H9 (cell line): ENCODE measurements at regions not wholly inside any gene's neighbourhood (a gene's known extent, or its start where the extent isn't known, plus 50 kb on each side); places are given as distances from the start of the nearest gene placed in this dataset.

Experiments used
- DNase-seq: peaks from one replicate; pipeline ENCODE4 v3.0.0-alpha.2; 2017
- H2AFZ ChIP-seq: one replicate; pipeline ENCODE4 v1.6.1; 2013; ENCODE audit warnings: mild to moderate bottlenecking, low read length, control low read depth, moderate library complexity
- H2AK5ac ChIP-seq: 2 replicates; pipeline ENCODE4 v1.6.1; 2013; ENCODE audit warnings: low read length, control low read depth, mixed read lengths; ENCODE audit not compliant: insufficient read length
- H2BK120ac ChIP-seq: one replicate; pipeline ENCODE4 v1.6.1; 2013; ENCODE audit warnings: low read depth, mild to moderate bottlenecking, low read length, control low read depth, inconsistent platforms; ENCODE audit not compliant: poor library complexity, severe bottlenecking
- H2BK12ac ChIP-seq: 2 replicates; pipeline ENCODE4 v1.6.1; 2013; ENCODE audit warnings: low read length, control low read depth, mixed read lengths, low read depth; ENCODE audit not compliant: insufficient read length
- H2BK15ac ChIP-seq: 2 replicates; pipeline ENCODE4 v1.6.1; 2013; ENCODE audit warnings: low read depth, low read length, control low read depth
- H2BK20ac ChIP-seq: one replicate; pipeline ENCODE4 v1.6.1; 2013; ENCODE audit warnings: low read depth, mild to moderate bottlenecking, low read length, control low read depth, inconsistent platforms; ENCODE audit not compliant: poor library complexity, severe bottlenecking
- H2BK5ac ChIP-seq: 2 replicates; pipeline ENCODE4 v1.6.1; 2013; ENCODE audit warnings: low read length, control low read depth, mixed read lengths; ENCODE audit not compliant: insufficient read length
- H3K14ac ChIP-seq: 2 replicates; pipeline ENCODE4 v1.6.1; 2013; ENCODE audit warnings: low read length, control low read depth; ENCODE audit not compliant: insufficient read depth
- H3K18ac ChIP-seq: 2 replicates; pipeline ENCODE4 v1.6.1; 2013; ENCODE audit warnings: low read depth, mild to moderate bottlenecking, mixed read lengths, low read length, control low read depth; ENCODE audit not compliant: insufficient read length
- H3K23ac ChIP-seq: 2 replicates; pipeline ENCODE4 v1.6.1; 2013; ENCODE audit warnings: low read length, control low read depth, mixed read lengths, low read depth; ENCODE audit not compliant: insufficient read length
- H3K23me2 ChIP-seq: 2 replicates; pipeline ENCODE4 v1.6.1; 2013; ENCODE audit warnings: low read depth, mild to moderate bottlenecking, mixed read lengths, low read length, control low read depth; ENCODE audit not compliant: insufficient read length, poor library complexity, severe bottlenecking
- H3K27ac ChIP-seq: 2 replicates; pipeline ENCODE4 v1.5.1; 2013; ENCODE audit warnings: low read length, control low read depth, mixed read lengths, low read depth; ENCODE audit not compliant: insufficient read length
- H3K27me3 ChIP-seq: 2 replicates; pipeline ENCODE4 v1.6.1; 2013; ENCODE audit warnings: low read length, control low read depth, inconsistent platforms; ENCODE audit not compliant: insufficient read depth
- H3K4ac ChIP-seq: 2 replicates; pipeline ENCODE4 v1.6.1; 2013; ENCODE audit warnings: low read depth, mild to moderate bottlenecking, control low read depth, inconsistent platforms, low read length, moderate library complexity
- H3K4me1 ChIP-seq: 2 replicates; pipeline ENCODE4 v1.6.1; 2013; ENCODE audit warnings: low read length, control low read depth, inconsistent platforms; ENCODE audit not compliant: insufficient read depth
- H3K4me2 ChIP-seq: 2 replicates; pipeline ENCODE4 v1.6.1; 2013; ENCODE audit warnings: low read length, control low read depth, mixed read lengths; ENCODE audit not compliant: insufficient read length, insufficient read depth
- H3K56ac ChIP-seq: 2 replicates; pipeline ENCODE4 v1.6.1; 2013; ENCODE audit warnings: low read depth, mild to moderate bottlenecking, mixed read lengths, low read length, control low read depth; ENCODE audit not compliant: insufficient read length
- H3K79me1 ChIP-seq: 2 replicates; pipeline ENCODE4 v1.6.1; 2013; ENCODE audit warnings: low read depth, mild to moderate bottlenecking, moderate library complexity, low read length, control low read depth, inconsistent platforms; ENCODE audit not compliant: insufficient read depth, poor library complexity, severe bottlenecking
- H3K79me2 ChIP-seq: 2 replicates; pipeline ENCODE4 v1.6.1; 2013; ENCODE audit warnings: low read length, control low read depth, inconsistent platforms; ENCODE audit not compliant: insufficient read depth
- H3K9ac ChIP-seq: 2 replicates; pipeline ENCODE4 v1.6.1; 2013; ENCODE audit warnings: low read length, control low read depth, mixed read lengths; ENCODE audit not compliant: insufficient read length; ENCODE audit errors: extremely low read depth
- H3K9me3 ChIP-seq: one replicate; pipeline ENCODE4 v1.6.1; 2013; ENCODE audit warnings: low read depth, low read length, inconsistent platforms; ENCODE audit not compliant: control insufficient read depth
- H3T11ph ChIP-seq: one replicate; pipeline ENCODE4 v1.6.1; 2013; ENCODE audit warnings: mild to moderate bottlenecking, low read length, control low read depth, inconsistent platforms
- H4K20me1 ChIP-seq: one replicate; pipeline ENCODE4 v1.6.1; 2013; ENCODE audit not compliant: control insufficient read depth, insufficient read length, insufficient read depth
- H4K5ac ChIP-seq: 2 replicates; pipeline ENCODE4 v1.6.1; 2013; ENCODE audit warnings: low read depth, mild to moderate bottlenecking, mixed read lengths, low read length, control low read depth; ENCODE audit not compliant: insufficient read length
- H4K8ac ChIP-seq: replicated peaks from 2 replicates; pipeline ENCODE4 v1.6.1; 2013; ENCODE audit warnings: low read length, control low read depth, mixed read lengths, low read depth; ENCODE audit not compliant: insufficient read length
- H4K91ac ChIP-seq: 2 replicates; pipeline ENCODE4 v1.6.1; 2013; ENCODE audit warnings: low read depth, mild to moderate bottlenecking, moderate library complexity, mixed read lengths, low read length, control low read depth; ENCODE audit not compliant: insufficient read length
- H3K27ac Mint-ChIP-seq, 3 experiments: 2 replicates in 2 of 3; 3 replicates in 1 of 3; pipeline ENCODE4 v1.8.0; 2020 to 2021; ENCODE audit warnings: mixed read lengths in 3 of 3, mild to moderate bottlenecking in 1 of 3, moderate library complexity in 1 of 3
- H3K27me3 Mint-ChIP-seq: 2 replicates; pipeline ENCODE4 v1.8.0; 2021; ENCODE audit warnings: low read depth, mild to moderate bottlenecking, moderate library complexity, mixed read lengths
- H3K36me3 Mint-ChIP-seq, 3 experiments: 2 replicates in 2 of 3; 3 replicates in 1 of 3; pipeline ENCODE4 v1.8.0; 2020 to 2021; ENCODE audit warnings: low read depth in 3 of 3, mixed read lengths in 3 of 3; ENCODE audit not compliant: insufficient read depth in 1 of 3
- H3K4me1 Mint-ChIP-seq, 2 experiments: 2 replicates each; pipeline ENCODE4 v1.8.0; 2020; ENCODE audit warnings: mixed read lengths in 2 of 2
- H3K4me3 Mint-ChIP-seq, 2 experiments: 2 replicates in 1 of 2; 3 replicates in 1 of 2; pipeline ENCODE4 v1.8.0; 2020 to 2021; ENCODE audit warnings: mild to moderate bottlenecking in 2 of 2, mixed read lengths in 2 of 2, moderate library complexity in 1 of 2
- H3K9me3 Mint-ChIP-seq, 2 experiments: 2 replicates in 1 of 2; 3 replicates in 1 of 2; pipeline ENCODE4 v1.8.0; 2020; ENCODE audit warnings: mild to moderate bottlenecking in 2 of 2, mixed read lengths in 2 of 2, moderate library complexity in 1 of 2
- CTCF ChIP-seq: fragments of 200-600 bp; sonication (generic); conservative IDR thresholded peaks from 3 replicates; pipeline ENCODE4 v1.8.0; 2021; ENCODE audit warnings: antibody characterized with exemption, mild to moderate bottlenecking
- WGBS: extraction: QIAGEN DNeasy Blood & Tissue Kit; methylation state at CpG from one replicate; pipeline ENCODE4 v1.1.7; 2013; ENCODE audit warnings: missing lambda C conversion rate, low lambda C conversion rate, mixed read lengths; ENCODE audit not compliant: insufficient read length; ENCODE audit errors: extremely low coverage; 5-methylcytosine and 5-hydroxymethylcytosine counted together

- no peak overlapping the region for H2BK15ac ChIP-seq
- no peak overlapping the region for H3K4me2 ChIP-seq
- Mint-ChIP-seq H3K4me1 (peaks cover 16 to 18% of the 10 kb centered on the region in 2 experiments), H3K4me3 (no peak overlapping the region), H3K27ac (no peak overlapping the region), H3K36me3 (no peaks in the 10 kb centered on the region), H3K9me3 (no peaks in the 10 kb centered on the region), H3K27me3 (peaks cover 2% of the 10 kb centered on the region)
- no peak overlapping the region for H3K27ac ChIP-seq
- no peak overlapping the region for H3K23ac ChIP-seq
- H3K9ac ChIP-seq, result no peak overlapping the region
- no peak overlapping the region for H4K91ac ChIP-seq
- H3K79me1 ChIP-seq, result no peaks in the 10 kb centered on the region
- 0 out of 2 replicates have a peak, but pooled peaks cover 3% of the 10 kb centered on the region for H3K4me1 ChIP-seq
- H3K23me2 ChIP-seq, result no peaks in the 10 kb centered on the region
- no peak overlapping the region for H2AK5ac ChIP-seq
- no peaks in the 10 kb centered on the region for H3K9me3 ChIP-seq
- no peaks in the 10 kb centered on the region for H3K79me2 ChIP-seq
- H2BK12ac ChIP-seq, result no peak overlapping the region
- no peak overlapping the region for H2AFZ ChIP-seq
- no peak overlapping the region for H2BK120ac ChIP-seq
- H4K5ac ChIP-seq, result no peak overlapping the region
- H2BK20ac ChIP-seq, result no peak overlapping the region
- no peak overlapping the region for H3K14ac ChIP-seq
- WGBS, result no CpG with 5 or more reads among the region's 7 CpGs
- H4K8ac ChIP-seq, result no peak overlapping the region
- H3K4ac ChIP-seq, result no peak overlapping the region
- no peaks in the 10 kb centered on the region for H4K20me1 ChIP-seq
- H3K18ac ChIP-seq, result no peak overlapping the region
- no peak overlapping the region for H3T11ph ChIP-seq
- no peak overlapping the region for H2BK5ac ChIP-seq
- DNase-seq, result no peak
- no peak for TF ChIP-seq CTCF
- H3K27me3 ChIP-seq, result no peaks in the 10 kb centered on the region
- no peak overlapping the region for H3K56ac ChIP-seq
Observed at GRCh38 chr1:36644556-36644955, 161.8 kb upstream of the CSF3R start.
